ENCODE measurements at regions not wholly inside any gene's neighbourhood (a gene's known extent, or its start where the extent isn't known, plus 50 kb on each side); places are given as distances from the start of the nearest gene placed in this dataset.
A peak's percentile ranks its signal among the peaks of the same experiment; 100 is the strongest.

- no peak overlapping the region for H3K9ac ChIP-seq
- no peaks in the 10 kb centered on the region for H3K9me2 ChIP-seq (ENCODE audit: insufficient read depth)
- no peaks in the 10 kb centered on the region for H3K4me1 ChIP-seq (ENCODE audit: insufficient read depth)
- H4K20me1 ChIP-seq (ENCODE audit: insufficient read depth), result no peaks in the 10 kb centered on the region
- H3K36me3 ChIP-seq (ENCODE audit: low read depth), result no peaks in the 10 kb centered on the region
- no peak for DNase-seq
- H3K27me3 ChIP-seq (replicated peaks; ENCODE audit: insufficient read depth), result no peaks in the 10 kb centered on the region
- no peaks in the 10 kb centered on the region for H3K79me2 ChIP-seq (ENCODE audit: insufficient read depth)
- TF ChIP-seq EZH2 (IDR thresholded peaks at IDR 0.05; ENCODE audit: insufficient read depth, poor library complexity, severe bottlenecking) (no peak), EZH2phosphoT487 (IDR thresholded peaks at IDR 0.05; ENCODE audit: insufficient read depth, low read depth) (no peak)
- no peak overlapping the region for H3K4me3 ChIP-seq
- no peak overlapping the region for H2AFZ ChIP-seq
- H3K9me3 ChIP-seq (ENCODE audit: low read depth), result no peaks in the 10 kb centered on the region
- H3F3A ChIP-seq (ENCODE audit: insufficient read depth), result no peaks in the 10 kb centered on the region
- WGBS, 2 experiments (ENCODE audit: low coverage in 1 of 2, low lambda C conversion rate in 2 of 2, missing lambda C conversion rate in 2 of 2), result 78 to 82% methylated on average over 5 of the region's 5 CpGs
- no peak overlapping the region for H3K27ac ChIP-seq
- no peak overlapping the region for H3K4me2 ChIP-seq (ENCODE audit: unreplicated experiment)
- in situ Hi-C loops (cut with MboI), result no loop called here
Observed at GRCh38 chr15:98113327-98113726, 152.8 kb downstream of the ARRDC4 start.

GRCh38 chr15:98120561-98120960 lies 160.1 kb downstream of the ARRDC4 start:
- H3K9me3 ChIP-seq (ENCODE audit: low read depth), result no peaks in the 10 kb centered on the region
- no peak for TF ChIP-seq EZH2 (IDR thresholded peaks at IDR 0.05; ENCODE audit: insufficient read depth, poor library complexity, severe bottlenecking)
- H3K4me1 ChIP-seq (ENCODE audit: insufficient read depth), result peaks cover 10% of the 10 kb centered on the region
- H3F3A ChIP-seq (ENCODE audit: insufficient read depth), result 0 out of 2 replicates have a peak, but pooled peaks cover 7% of the 10 kb centered on the region
- H3K4me2 ChIP-seq (ENCODE audit: unreplicated experiment), result no peak overlapping the region
- no peaks in the 10 kb centered on the region for H3K36me3 ChIP-seq (ENCODE audit: low read depth)
- no peaks in the 10 kb centered on the region for H3K79me2 ChIP-seq (ENCODE audit: insufficient read depth)
- no peak overlapping the region for H3K4me3 ChIP-seq
- no peak overlapping the region for H3K27ac ChIP-seq
- H3K9ac ChIP-seq, result no peak overlapping the region
- no peaks in the 10 kb centered on the region for H3K27me3 ChIP-seq (replicated peaks; ENCODE audit: insufficient read depth)
- in situ Hi-C loops (cut with MboI), result no loop called here
- H4K20me1 ChIP-seq (ENCODE audit: insufficient read depth), result no peaks in the 10 kb centered on the region
- no peaks in the 10 kb centered on the region for H3K9me2 ChIP-seq (ENCODE audit: insufficient read depth)
- DNase-seq, result peak; percentile 45
- 33 to 40% methylated on average over 3 of the region's 3 CpGs for WGBS, 2 experiments (ENCODE audit: low coverage in 1 of 2, low lambda C conversion rate in 2 of 2, missing lambda C conversion rate in 2 of 2)
- no peak overlapping the region for H2AFZ ChIP-seq

GRCh38 chr15:98121536-98121935 lies 161.0 kb downstream of the ARRDC4 start:
- Histone ChIP-seq H3K27ac (no peak overlapping the region), H3K79me2 (ENCODE audit: insufficient read depth) (no peaks in the 10 kb centered on the region), H3F3A (ENCODE audit: insufficient read depth) (0 out of 2 replicates have a peak, but pooled peaks cover 7% of the 10 kb centered on the region), H4K20me1 (ENCODE audit: insufficient read depth) (no peaks in the 10 kb centered on the region), H3K4me2 (ENCODE audit: unreplicated experiment) (no peak overlapping the region), H3K9me2 (ENCODE audit: insufficient read depth) (no peaks in the 10 kb centered on the region), H3K4me3 (no peak overlapping the region), H3K9ac (no peak overlapping the region), H3K4me1 (ENCODE audit: insufficient read depth) (peaks cover 10% of the 10 kb centered on the region), H3K36me3 (ENCODE audit: low read depth) (no peaks in the 10 kb centered on the region), H3K9me3 (ENCODE audit: low read depth) (no peaks in the 10 kb centered on the region), H2AFZ (no peak overlapping the region), H3K27me3 (replicated peaks; ENCODE audit: insufficient read depth) (no peaks in the 10 kb centered on the region)
- 7 to 13% methylated on average over 5 of the region's 5 CpGs for WGBS, 2 experiments (ENCODE audit: low coverage in 1 of 2, low lambda C conversion rate in 2 of 2, missing lambda C conversion rate in 2 of 2)
- in situ Hi-C loops (cut with MboI), result no loop called here
- no peak for DNase-seq
- TF ChIP-seq EZH2phosphoT487 (IDR thresholded peaks at IDR 0.05; ENCODE audit: insufficient read depth, low read depth), result no peak
- TF ChIP-seq EZH2 (IDR thresholded peaks at IDR 0.05; ENCODE audit: insufficient read depth, poor library complexity, severe bottlenecking), result no peak

- DNase-seq, result no peak
- Histone ChIP-seq H3K4me1 (ENCODE audit: insufficient read depth) (peaks cover 10% of the 10 kb centered on the region), H3K79me2 (ENCODE audit: insufficient read depth) (no peaks in the 10 kb centered on the region), H3K27ac (no peak overlapping the region), H3K36me3 (ENCODE audit: low read depth) (no peaks in the 10 kb centered on the region), H3K9ac (no peak overlapping the region), H3K9me3 (ENCODE audit: low read depth) (no peaks in the 10 kb centered on the region), H3F3A (ENCODE audit: insufficient read depth) (0 out of 2 replicates have a peak, but pooled peaks cover 7% of the 10 kb centered on the region), H4K20me1 (ENCODE audit: insufficient read depth) (no peaks in the 10 kb centered on the region), H3K27me3 (replicated peaks; ENCODE audit: insufficient read depth) (no peaks in the 10 kb centered on the region), H2AFZ (no peak overlapping the region), H3K9me2 (ENCODE audit: insufficient read depth) (no peaks in the 10 kb centered on the region), H3K4me2 (ENCODE audit: unreplicated experiment) (no peak overlapping the region), H3K4me3 (no peak overlapping the region)
- in situ Hi-C loops (cut with MboI), result no loop called here
- 66 to 72% methylated on average over 3 of the region's 3 CpGs for WGBS, 2 experiments (ENCODE audit: low coverage in 1 of 2, low lambda C conversion rate in 2 of 2, missing lambda C conversion rate in 2 of 2)
- TF ChIP-seq EZH2 (IDR thresholded peaks at IDR 0.05; ENCODE audit: insufficient read depth, poor library complexity, severe bottlenecking), result no peak
- no peak for TF ChIP-seq EZH2phosphoT487 (IDR thresholded peaks at IDR 0.05; ENCODE audit: insufficient read depth, low read depth)
Observed at GRCh38 chr15:98121957-98122356, 161.5 kb downstream of the ARRDC4 start.

- 9% methylated on average over 3 of the region's 3 CpGs for WGBS, 2 experiments (ENCODE audit: low coverage in 1 of 2, low lambda C conversion rate in 2 of 2, missing lambda C conversion rate in 2 of 2)
- Histone ChIP-seq H3K27ac (no peak overlapping the region), H2AFZ (0 out of 2 replicates have a peak overlapping the region, but pooled peaks have one; percentile 34), H3K4me2 (ENCODE audit: unreplicated experiment) (peak overlapping the region; percentile 13), H3F3A (ENCODE audit: insufficient read depth) (0 out of 2 replicates have a peak, but pooled peaks cover 7% of the 10 kb centered on the region), H3K4me3 (peak overlapping the region; percentile 22; the same call in 1 of the 2 replicates), H3K36me3 (ENCODE audit: low read depth) (no peaks in the 10 kb centered on the region), H3K9me2 (ENCODE audit: insufficient read depth) (no peaks in the 10 kb centered on the region), H3K79me2 (ENCODE audit: insufficient read depth) (no peaks in the 10 kb centered on the region), H4K20me1 (ENCODE audit: insufficient read depth) (no peaks in the 10 kb centered on the region), H3K4me1 (ENCODE audit: insufficient read depth) (peaks cover 10% of the 10 kb centered on the region), H3K27me3 (replicated peaks; ENCODE audit: insufficient read depth) (no peaks in the 10 kb centered on the region), H3K9ac (no peak overlapping the region), H3K9me3 (ENCODE audit: low read depth) (no peaks in the 10 kb centered on the region)
- DNase-seq, result peak; percentile 45
- TF ChIP-seq EZH2phosphoT487 (IDR thresholded peaks at IDR 0.05; ENCODE audit: insufficient read depth, low read depth) (no peak), EZH2 (IDR thresholded peaks at IDR 0.05; ENCODE audit: insufficient read depth, poor library complexity, severe bottlenecking) (no peak)
- in situ Hi-C loops (cut with MboI), result no loop called here
Observed at GRCh38 chr15:98123297-98123696, 162.8 kb downstream of the ARRDC4 start.
